Liver (tissue), 8 donors: ENCODE measurements at regions not wholly inside any gene's neighbourhood (a gene's known extent, or its start where the extent isn't known, plus 50 kb on each side); places are given as distances from the start of the nearest gene placed in this dataset.

Experiments used
- DNase-seq: peaks from one replicate; pipeline ENCODE4 v3.0.0-alpha.2; 2017; ENCODE audit warnings: low spot score
- H3K27ac ChIP-seq, 2 donors: one replicate each; pipeline ENCODE4 v1.7.0; 2013; ENCODE audit warnings: inconsistent platforms in 2 of 2, low read length in 2 of 2, control low read depth in 1 of 2, low read depth in 1 of 2, mild to moderate bottlenecking in 1 of 2
- H3K27me3 ChIP-seq, 4 donors: one replicate each; pipeline versions ENCODE4 v1.6.1 to v1.7.0; 2013; ENCODE audit warnings: low read length in 3 of 4, inconsistent platforms in 1 of 4, mild to moderate bottlenecking in 1 of 4, moderate library complexity in 1 of 4; ENCODE audit not compliant: control insufficient read depth in 4 of 4, insufficient read depth in 4 of 4
- H3K36me3 ChIP-seq, 4 donors: one replicate each; pipeline versions ENCODE4 v1.6.1 to v1.7.0; 2013; ENCODE audit warnings: low read length in 3 of 4, mild to moderate bottlenecking in 3 of 4, low read depth in 1 of 4, moderate library complexity in 1 of 4; ENCODE audit not compliant: control insufficient read depth in 4 of 4, insufficient read depth in 3 of 4
- H3K4me1 ChIP-seq, 4 donors: one replicate each; pipeline versions ENCODE4 v1.6.1 to v1.7.0; 2013; ENCODE audit warnings: low read length in 3 of 4, mild to moderate bottlenecking in 3 of 4, moderate library complexity in 1 of 4; ENCODE audit not compliant: control insufficient read depth in 4 of 4, insufficient read depth in 4 of 4
- H3K4me3 ChIP-seq, 3 donors: one replicate each; pipeline versions ENCODE4 v1.6.1 to v1.7.0; 2013; ENCODE audit warnings: low read length in 3 of 3, control low read depth in 1 of 3, low read depth in 1 of 3, mild to moderate bottlenecking in 1 of 3
- H3K9ac ChIP-seq, 2 donors: one replicate each; pipeline ENCODE4 v1.7.0; 2013; ENCODE audit warnings: low read length in 2 of 2, mild to moderate bottlenecking in 2 of 2, moderate library complexity in 2 of 2, control low read depth in 1 of 2, low read depth in 1 of 2
- H3K9me3 ChIP-seq, 4 donors: one replicate each; pipeline versions ENCODE4 v1.6.1 to v1.7.0; 2013; ENCODE audit warnings: low read length in 3 of 4; ENCODE audit not compliant: control insufficient read depth in 4 of 4
- EGR1 ChIP-seq, 2 donors: IDR thresholded peaks; 2 replicates each; pipeline ENCODE4 v1.6.1; 2016 to 2018; ENCODE audit warnings: antibody characterized with exemption in 2 of 2, low read depth in 2 of 2
- FOXA1 ChIP-seq: IDR thresholded peaks from 2 replicates; pipeline ENCODE4 v1.6.1; 2016; ENCODE audit warnings: antibody characterized with exemption
- FOXA2 ChIP-seq: IDR thresholded peaks from 2 replicates; pipeline ENCODE4 v1.6.1; 2016; ENCODE audit warnings: antibody characterized with exemption
- GABPA ChIP-seq, 2 donors: IDR thresholded peaks in 1 of 2; conservative IDR thresholded peaks in 1 of 2; 2 replicates each; pipeline ENCODE4 v1.6.1; 2016; ENCODE audit warnings: antibody characterized with exemption in 2 of 2, mild to moderate bottlenecking in 1 of 2, moderate library complexity in 1 of 2
- HNF4A ChIP-seq, 2 donors: conservative IDR thresholded peaks; 2 replicates each; pipeline ENCODE4 v1.6.1; 2016; ENCODE audit warnings: antibody characterized with exemption in 2 of 2, mild to moderate bottlenecking in 2 of 2
- HNF4G ChIP-seq: IDR thresholded peaks from 2 replicates; pipeline ENCODE4 v1.6.1; 2016; ENCODE audit warnings: antibody characterized with exemption
- JUND ChIP-seq, 2 donors: IDR thresholded peaks; 2 replicates each; pipeline ENCODE4 v1.6.1; 2016; ENCODE audit warnings: antibody characterized with exemption in 2 of 2
- MAX ChIP-seq: IDR thresholded peaks from 2 replicates; pipeline ENCODE4 v1.6.1; 2016; ENCODE audit warnings: antibody characterized with exemption
- NR2F2 ChIP-seq: IDR thresholded peaks from 2 replicates; pipeline ENCODE4 v1.6.1; 2016; ENCODE audit warnings: antibody characterized with exemption
- RAD21 ChIP-seq, 2 donors: IDR thresholded peaks; 2 replicates each; pipeline ENCODE4 v1.6.1; 2016; ENCODE audit warnings: antibody characterized with exemption in 2 of 2, mild to moderate bottlenecking in 2 of 2
- RXRA ChIP-seq, 2 donors: IDR thresholded peaks; 2 replicates each; pipeline ENCODE4 v1.6.1; 2017 to 2018; ENCODE audit warnings: antibody characterized with exemption in 2 of 2, mild to moderate bottlenecking in 1 of 2
- SP1 ChIP-seq: IDR thresholded peaks from 2 replicates; pipeline ENCODE4 v1.6.1; 2018; ENCODE audit warnings: antibody characterized with exemption, mild to moderate bottlenecking
- TAF1 ChIP-seq: conservative IDR thresholded peaks from 2 replicates; pipeline ENCODE4 v1.6.1; 2016; ENCODE audit warnings: antibody characterized with exemption, mild to moderate bottlenecking
- YY1 ChIP-seq: IDR thresholded peaks from 2 replicates; pipeline ENCODE4 v1.6.1; 2016; ENCODE audit warnings: antibody characterized with exemption, mild to moderate bottlenecking
- WGBS: extraction: QIAGEN DNeasy Blood & Tissue Kit; methylation state at CpG from one replicate; pipeline ENCODE4 v1.1.7; 2013; 5-methylcytosine and 5-hydroxymethylcytosine counted together
- TF ChIP-seq, protein P1 (sequence below): IDR thresholded peaks from 2 replicates; pipeline ENCODE4 v1.6.1; 2016; ENCODE audit warnings: antibody characterized with exemption
- TF ChIP-seq, protein P2 (sequence below): fragments of 150-350 bp; IDR thresholded peaks from 2 replicates; pipeline ENCODE4 v1.5.1; 2017; ENCODE audit warnings: improper control_type of control experiment, low read depth, low read length; ENCODE audit not compliant: missing input control
- TF ChIP-seq, protein P3 (sequence below): IDR thresholded peaks from 2 replicates; pipeline ENCODE4 v1.6.1; 2016; ENCODE audit warnings: antibody characterized with exemption
- TF ChIP-seq, protein P4 (sequence below): IDR thresholded peaks from 2 replicates; pipeline ENCODE4 v1.6.1; 2016; ENCODE audit warnings: antibody characterized with exemption, mild to moderate bottlenecking
- donor health status: healthy.
- donor health status: healthy.
- donor health status: healthy.
- donor health status: healthy.
- donor health status: healthy.

GRCh38 chr10:6841761-6842160, 261.7 kb upstream of the PRKCQ start:
- no peak overlapping the region for H3K4me3 ChIP-seq
- no peaks in the 10 kb centered on the region for H3K4me1 ChIP-seq
- H3K9me3 ChIP-seq = peaks cover 0 to 6% (median under 1%) of the 10 kb centered on the region in 4 donors
- H3K36me3 ChIP-seq = no peaks in the 10 kb centered on the region
- DNase-seq = no peak
- H3K27ac ChIP-seq = no peak overlapping the region
- no peak overlapping the region for H3K9ac ChIP-seq
- no peak for TF ChIP-seq NR2F2
- no peak for TF ChIP-seq RXRA (IDR thresholded peaks at IDR 0.05)
- TF ChIP-seq EGR1 (IDR thresholded peaks at IDR 0.05; ENCODE audit: low read depth in 2 of 2) = no peak
- TF ChIP-seq TAF1 = no peak
- TF ChIP-seq, protein P1, sequence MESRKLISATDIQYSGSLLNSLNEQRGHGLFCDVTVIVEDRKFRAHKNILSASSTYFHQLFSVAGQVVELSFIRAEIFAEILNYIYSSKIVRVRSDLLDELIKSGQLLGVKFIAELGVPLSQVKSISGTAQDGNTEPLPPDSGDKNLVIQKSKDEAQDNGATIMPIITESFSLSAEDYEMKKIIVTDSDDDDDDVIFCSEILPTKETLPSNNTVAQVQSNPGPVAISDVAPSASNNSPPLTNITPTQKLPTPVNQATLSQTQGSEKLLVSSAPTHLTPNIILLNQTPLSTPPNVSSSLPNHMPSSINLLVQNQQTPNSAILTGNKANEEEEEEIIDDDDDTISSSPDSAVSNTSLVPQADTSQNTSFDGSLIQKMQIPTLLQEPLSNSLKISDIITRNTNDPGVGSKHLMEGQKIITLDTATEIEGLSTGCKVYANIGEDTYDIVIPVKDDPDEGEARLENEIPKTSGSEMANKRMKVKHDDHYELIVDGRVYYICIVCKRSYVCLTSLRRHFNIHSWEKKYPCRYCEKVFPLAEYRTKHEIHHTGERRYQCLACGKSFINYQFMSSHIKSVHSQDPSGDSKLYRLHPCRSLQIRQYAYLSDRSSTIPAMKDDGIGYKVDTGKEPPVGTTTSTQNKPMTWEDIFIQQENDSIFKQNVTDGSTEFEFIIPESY = no peak
- TF ChIP-seq YY1 = no peak
- TF ChIP-seq, protein P2, sequence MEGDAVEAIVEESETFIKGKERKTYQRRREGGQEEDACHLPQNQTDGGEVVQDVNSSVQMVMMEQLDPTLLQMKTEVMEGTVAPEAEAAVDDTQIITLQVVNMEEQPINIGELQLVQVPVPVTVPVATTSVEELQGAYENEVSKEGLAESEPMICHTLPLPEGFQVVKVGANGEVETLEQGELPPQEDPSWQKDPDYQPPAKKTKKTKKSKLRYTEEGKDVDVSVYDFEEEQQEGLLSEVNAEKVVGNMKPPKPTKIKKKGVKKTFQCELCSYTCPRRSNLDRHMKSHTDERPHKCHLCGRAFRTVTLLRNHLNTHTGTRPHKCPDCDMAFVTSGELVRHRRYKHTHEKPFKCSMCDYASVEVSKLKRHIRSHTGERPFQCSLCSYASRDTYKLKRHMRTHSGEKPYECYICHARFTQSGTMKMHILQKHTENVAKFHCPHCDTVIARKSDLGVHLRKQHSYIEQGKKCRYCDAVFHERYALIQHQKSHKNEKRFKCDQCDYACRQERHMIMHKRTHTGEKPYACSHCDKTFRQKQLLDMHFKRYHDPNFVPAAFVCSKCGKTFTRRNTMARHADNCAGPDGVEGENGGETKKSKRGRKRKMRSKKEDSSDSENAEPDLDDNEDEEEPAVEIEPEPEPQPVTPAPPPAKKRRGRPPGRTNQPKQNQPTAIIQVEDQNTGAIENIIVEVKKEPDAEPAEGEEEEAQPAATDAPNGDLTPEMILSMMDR = no peak
- TF ChIP-seq FOXA2 = no peak
- TF ChIP-seq RAD21 (IDR thresholded peaks at IDR 0.05) = no peak
- TF ChIP-seq, protein P3, sequence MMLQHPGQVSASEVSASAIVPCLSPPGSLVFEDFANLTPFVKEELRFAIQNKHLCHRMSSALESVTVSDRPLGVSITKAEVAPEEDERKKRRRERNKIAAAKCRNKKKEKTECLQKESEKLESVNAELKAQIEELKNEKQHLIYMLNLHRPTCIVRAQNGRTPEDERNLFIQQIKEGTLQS = no peak
- no peak for TF ChIP-seq MAX
- TF ChIP-seq GABPA (IDR thresholded peaks at IDR 0.05 in 1 of 2, conservative IDR thresholded peaks at IDR 0.05 in 1 of 2) = no peak
- no peak for TF ChIP-seq JUND (IDR thresholded peaks at IDR 0.05)
- no peak for TF ChIP-seq HNF4G
- TF ChIP-seq, protein P4, sequence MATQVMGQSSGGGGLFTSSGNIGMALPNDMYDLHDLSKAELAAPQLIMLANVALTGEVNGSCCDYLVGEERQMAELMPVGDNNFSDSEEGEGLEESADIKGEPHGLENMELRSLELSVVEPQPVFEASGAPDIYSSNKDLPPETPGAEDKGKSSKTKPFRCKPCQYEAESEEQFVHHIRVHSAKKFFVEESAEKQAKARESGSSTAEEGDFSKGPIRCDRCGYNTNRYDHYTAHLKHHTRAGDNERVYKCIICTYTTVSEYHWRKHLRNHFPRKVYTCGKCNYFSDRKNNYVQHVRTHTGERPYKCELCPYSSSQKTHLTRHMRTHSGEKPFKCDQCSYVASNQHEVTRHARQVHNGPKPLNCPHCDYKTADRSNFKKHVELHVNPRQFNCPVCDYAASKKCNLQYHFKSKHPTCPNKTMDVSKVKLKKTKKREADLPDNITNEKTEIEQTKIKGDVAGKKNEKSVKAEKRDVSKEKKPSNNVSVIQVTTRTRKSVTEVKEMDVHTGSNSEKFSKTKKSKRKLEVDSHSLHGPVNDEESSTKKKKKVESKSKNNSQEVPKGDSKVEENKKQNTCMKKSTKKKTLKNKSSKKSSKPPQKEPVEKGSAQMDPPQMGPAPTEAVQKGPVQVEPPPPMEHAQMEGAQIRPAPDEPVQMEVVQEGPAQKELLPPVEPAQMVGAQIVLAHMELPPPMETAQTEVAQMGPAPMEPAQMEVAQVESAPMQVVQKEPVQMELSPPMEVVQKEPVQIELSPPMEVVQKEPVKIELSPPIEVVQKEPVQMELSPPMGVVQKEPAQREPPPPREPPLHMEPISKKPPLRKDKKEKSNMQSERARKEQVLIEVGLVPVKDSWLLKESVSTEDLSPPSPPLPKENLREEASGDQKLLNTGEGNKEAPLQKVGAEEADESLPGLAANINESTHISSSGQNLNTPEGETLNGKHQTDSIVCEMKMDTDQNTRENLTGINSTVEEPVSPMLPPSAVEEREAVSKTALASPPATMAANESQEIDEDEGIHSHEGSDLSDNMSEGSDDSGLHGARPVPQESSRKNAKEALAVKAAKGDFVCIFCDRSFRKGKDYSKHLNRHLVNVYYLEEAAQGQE = no peak
- no peak for TF ChIP-seq SP1
- TF ChIP-seq HNF4A (conservative IDR thresholded peaks at IDR 0.05) = no peak
- no peak for TF ChIP-seq FOXA1
- no peaks in the 10 kb centered on the region for H3K27me3 ChIP-seq
- 65% methylated on average over 2 of the region's 2 CpGs for WGBS
